ENCODE measurements at regions not wholly inside any gene's neighbourhood (a gene's known extent, or its start where the extent isn't known, plus 50 kb on each side); places are given as distances from the start of the nearest gene placed in this dataset.

- no peak for DNase-seq (ENCODE audit: low spot score)
Observed at GRCh38 chr7:106482091-106482490, 178.9 kb downstream of the CCDC71L start.

GRCh38 chr7:106480616-106481031, 180.3 kb downstream of the CCDC71L start:
- no peak for DNase-seq (ENCODE audit: low spot score)

- no peak for DNase-seq (ENCODE audit: low spot score)
Observed at GRCh38 chr7:106480161-106480579, 180.8 kb downstream of the CCDC71L start.

- DNase-seq (ENCODE audit: low spot score): no peak
Observed at GRCh38 chr7:106476751-106477150, 184.2 kb downstream of the CCDC71L start.

- DNase-seq (ENCODE audit: low spot score): no peak
Observed at GRCh38 chr7:106472741-106473140, 188.0 kb upstream of the NAMPT start.

- no peak for DNase-seq (ENCODE audit: low spot score)
Observed at GRCh38 chr7:106471686-106472440, 187.1 kb upstream of the NAMPT start.

GRCh38 chr7:106471021-106471420, 186.2 kb upstream of the NAMPT start:
- no peak for DNase-seq (ENCODE audit: low spot score)

GRCh38 chr7:106466867-106467266, 182.1 kb upstream of the NAMPT start:
- DNase-seq (ENCODE audit: low spot score): no peak

- DNase-seq (ENCODE audit: low spot score): no peak
Observed at GRCh38 chr7:106465704-106466468, 181.1 kb upstream of the NAMPT start.

- DNase-seq (ENCODE audit: low spot score): no peak
Observed at GRCh38 chr7:106464651-106465050, 179.9 kb upstream of the NAMPT start.

- DNase-seq (ENCODE audit: low spot score): no peak
Observed at GRCh38 chr7:106463851-106464611, 179.2 kb upstream of the NAMPT start.

- no peak for DNase-seq (ENCODE audit: low spot score)
Observed at GRCh38 chr7:106462914-106463482, 178.2 kb upstream of the NAMPT start.

- no peak for DNase-seq (ENCODE audit: low spot score)
Observed at GRCh38 chr7:106462365-106462859, 177.6 kb upstream of the NAMPT start.

- no peak for DNase-seq (ENCODE audit: low spot score)
Observed at GRCh38 chr7:106460792-106461254, 176.0 kb upstream of the NAMPT start.

GRCh38 chr7:106459397-106460072, 174.8 kb upstream of the NAMPT start:
- no peak for DNase-seq (ENCODE audit: low spot score)

- no peak for DNase-seq (ENCODE audit: low spot score)
Observed at GRCh38 chr7:106457678-106458077, 172.9 kb upstream of the NAMPT start.

- DNase-seq (ENCODE audit: low spot score): no peak
Observed at GRCh38 chr7:106456329-106456728, 171.5 kb upstream of the NAMPT start.

GRCh38 chr7:106452031-106452851, 167.5 kb upstream of the NAMPT start:
- DNase-seq (ENCODE audit: low spot score): no peak

GRCh38 chr7:106451171-106451570, 166.4 kb upstream of the NAMPT start:
- no peak for DNase-seq (ENCODE audit: low spot score)

GRCh38 chr7:106450716-106451115, 165.9 kb upstream of the NAMPT start:
- no peak for DNase-seq (ENCODE audit: low spot score)
